Caco-2 (cell line): ENCODE measurements at regions not wholly inside any gene's neighbourhood (a gene's known extent, or its start where the extent isn't known, plus 50 kb on each side); places are given as distances from the start of the nearest gene placed in this dataset.

Source experiments
- BruUV-seq: library from RNA; stranded (reverse); fragments of 400-500 nt; replicated peaks from 2 replicates; lab custom pipeline; 2021; lab: Mats Ljungman, UMichigan
- CTCF ChIA-PET: fragments of 300-600 bp; sonication (Branson Sonifier 250); formaldehyde crosslinking; loops from one replicate; lab custom pipeline; 2022; ENCODE audit warnings: antibody characterized with exemption; lab: Charles Lee
- POLR2A ChIA-PET: fragments of 300-600 bp; sonication (Branson Sonifier 250); formaldehyde crosslinking; loops from one replicate; lab custom pipeline; 2022; ENCODE audit warnings: antibody characterized with exemption; lab: Charles Lee
- DNase-seq, 2 experiments: peaks; one replicate each; pipeline versions ENCODE4 v3.0.0 to v3.0.0-alpha.2; 2020 to 2022
- H3K27me3 ChIP-seq: replicated peaks from 2 replicates; pipeline ENCODE4 v1.6.0; 2011; ENCODE audit warnings: low read length; ENCODE audit not compliant: control insufficient read depth, insufficient read depth
- H3K36me3 ChIP-seq: 2 replicates; pipeline ENCODE4 v1.5.1; 2011; ENCODE audit warnings: low read length; ENCODE audit not compliant: control insufficient read depth, insufficient read depth
- H3K4me1 ChIP-seq: fragments of 250-450 bp; sonication (Bioruptor Pico); 2 replicates; pipeline ENCODE4 v1.5.1; 2020; ENCODE audit warnings: mild to moderate bottlenecking
- H3K4me3 ChIP-seq: 2 replicates; pipeline ENCODE4 v1.5.1; 2011; ENCODE audit warnings: low read depth, mild to moderate bottlenecking, control low read depth, low read length
- H3K9me3 ChIP-seq: fragments of 250-450 bp; sonication (Bioruptor Pico); 2 replicates; pipeline ENCODE4 v1.5.1; 2020; ENCODE audit warnings: mild to moderate bottlenecking, moderate library complexity
- H3K27ac Mint-ChIP-seq: one replicate; pipeline ENCODE4 v1.8.0; 2022; ENCODE audit warnings: mixed read lengths; ENCODE audit not compliant: unreplicated experiment
- H3K27me3 Mint-ChIP-seq: one replicate; pipeline ENCODE4 v1.8.0; 2022; ENCODE audit warnings: mixed read lengths; ENCODE audit not compliant: insufficient read depth, unreplicated experiment
- H3K36me3 Mint-ChIP-seq: one replicate; pipeline ENCODE4 v1.8.0; 2022; ENCODE audit warnings: mild to moderate bottlenecking, mixed read lengths; ENCODE audit not compliant: insufficient read depth, unreplicated experiment
- H3K4me1 Mint-ChIP-seq: one replicate; pipeline ENCODE4 v1.8.0; 2022; ENCODE audit warnings: low read depth, mixed read lengths; ENCODE audit not compliant: unreplicated experiment
- H3K4me3 Mint-ChIP-seq: one replicate; pipeline ENCODE4 v1.8.0; 2022; ENCODE audit warnings: mild to moderate bottlenecking, moderate library complexity, mixed read lengths; ENCODE audit not compliant: unreplicated experiment
- H3K9me3 Mint-ChIP-seq: one replicate; pipeline ENCODE4 v1.8.0; 2022; ENCODE audit warnings: mixed read lengths; ENCODE audit not compliant: unreplicated experiment
- intact Hi-C: fragments of 100-400 bp; cut with micrococcal nuclease; formaldehyde crosslinking; loops from one replicate; pipeline ENCODE4 v1.10.0; 2022; ENCODE audit not compliant: unreplicated experiment
- TF ChIP-seq, protein P1 (sequence below), 2 experiments: fragments of 200-600 bp in 1 of 2; IDR thresholded peaks; 1 replicate in 1 of 2; 2 replicates in 1 of 2; pipeline versions ENCODE4 v1.5.1 to v1.8.0; 2011 to 2022; ENCODE audit warnings: antibody characterized with exemption in 1 of 2, control low read depth in 1 of 2, inconsistent platforms in 1 of 2, low read depth in 1 of 2, low read length in 1 of 2, mild to moderate bottlenecking in 1 of 2, moderate library complexity in 1 of 2; ENCODE audit not compliant: insufficient read depth in 1 of 2, severe bottlenecking in 1 of 2, unreplicated experiment in 1 of 2

DNA sequence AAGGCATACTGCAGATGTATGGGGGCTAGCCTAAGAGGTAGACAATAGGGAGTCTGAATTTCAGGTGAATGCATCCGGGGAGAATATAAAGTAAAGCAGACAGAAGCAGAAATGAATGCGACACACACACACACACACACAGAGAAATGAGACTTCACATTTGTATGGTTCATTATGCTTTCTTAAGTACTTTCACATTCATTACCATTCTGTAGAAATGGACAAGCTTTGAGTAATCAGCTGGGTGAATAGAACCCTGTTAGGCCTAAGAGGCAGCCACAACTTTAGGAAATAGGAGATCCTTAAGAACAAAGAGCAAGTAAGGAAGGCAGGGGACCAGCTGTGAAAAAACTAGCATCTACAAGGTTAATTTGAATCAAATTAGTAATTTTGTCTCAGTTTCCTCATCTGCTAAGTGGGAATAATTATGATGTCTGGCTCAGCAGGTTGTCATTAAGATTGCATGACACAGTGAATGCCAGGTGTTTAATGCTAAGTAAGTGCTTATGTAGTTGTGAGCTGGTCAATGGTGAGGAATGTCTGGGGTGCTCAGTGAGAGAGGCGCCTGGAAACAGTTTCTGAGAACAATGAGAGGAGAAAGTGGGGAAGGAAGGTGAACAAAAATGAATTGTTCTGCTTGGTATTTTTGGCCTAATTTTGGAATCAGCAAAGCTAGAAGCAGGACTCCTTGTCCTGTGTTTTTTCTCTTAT lies 265.8 kb upstream of the CLINT1 start:
- BruUV-seq, result no TSS peak
- no peaks in the 10 kb centered on the region for H3K4me1 ChIP-seq
- H3K27me3 ChIP-seq, result no peaks in the 10 kb centered on the region
- no peak overlapping the region for H3K4me3 ChIP-seq
- ChIA-PET POLR2A (no interaction called here), CTCF (no interaction called here)
- H3K27ac Mint-ChIP-seq, result no peak overlapping the region
- TF ChIP-seq, protein P1, sequence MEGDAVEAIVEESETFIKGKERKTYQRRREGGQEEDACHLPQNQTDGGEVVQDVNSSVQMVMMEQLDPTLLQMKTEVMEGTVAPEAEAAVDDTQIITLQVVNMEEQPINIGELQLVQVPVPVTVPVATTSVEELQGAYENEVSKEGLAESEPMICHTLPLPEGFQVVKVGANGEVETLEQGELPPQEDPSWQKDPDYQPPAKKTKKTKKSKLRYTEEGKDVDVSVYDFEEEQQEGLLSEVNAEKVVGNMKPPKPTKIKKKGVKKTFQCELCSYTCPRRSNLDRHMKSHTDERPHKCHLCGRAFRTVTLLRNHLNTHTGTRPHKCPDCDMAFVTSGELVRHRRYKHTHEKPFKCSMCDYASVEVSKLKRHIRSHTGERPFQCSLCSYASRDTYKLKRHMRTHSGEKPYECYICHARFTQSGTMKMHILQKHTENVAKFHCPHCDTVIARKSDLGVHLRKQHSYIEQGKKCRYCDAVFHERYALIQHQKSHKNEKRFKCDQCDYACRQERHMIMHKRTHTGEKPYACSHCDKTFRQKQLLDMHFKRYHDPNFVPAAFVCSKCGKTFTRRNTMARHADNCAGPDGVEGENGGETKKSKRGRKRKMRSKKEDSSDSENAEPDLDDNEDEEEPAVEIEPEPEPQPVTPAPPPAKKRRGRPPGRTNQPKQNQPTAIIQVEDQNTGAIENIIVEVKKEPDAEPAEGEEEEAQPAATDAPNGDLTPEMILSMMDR (IDR thresholded peaks at IDR 0.05; ENCODE audit: insufficient read depth in 1 of 2, low read depth in 1 of 2, low read length in 1 of 2, severe bottlenecking in 1 of 2, unreplicated experiment in 1 of 2), result no peak
- intact Hi-C loops, result no loop called here
- peaks cover 31% of the 10 kb centered on the region for H3K27me3 Mint-ChIP-seq
- no peaks in the 10 kb centered on the region for H3K36me3 ChIP-seq
- H3K4me3 Mint-ChIP-seq, result no peak overlapping the region
- DNase-seq, result no peak
- H3K4me1 Mint-ChIP-seq, result no peaks in the 10 kb centered on the region
- no peaks in the 10 kb centered on the region; the same call in 1 of the 2 replicates for H3K9me3 ChIP-seq
- H3K9me3 Mint-ChIP-seq, result no peaks in the 10 kb centered on the region
- no peaks in the 10 kb centered on the region for H3K36me3 Mint-ChIP-seq

DNA sequence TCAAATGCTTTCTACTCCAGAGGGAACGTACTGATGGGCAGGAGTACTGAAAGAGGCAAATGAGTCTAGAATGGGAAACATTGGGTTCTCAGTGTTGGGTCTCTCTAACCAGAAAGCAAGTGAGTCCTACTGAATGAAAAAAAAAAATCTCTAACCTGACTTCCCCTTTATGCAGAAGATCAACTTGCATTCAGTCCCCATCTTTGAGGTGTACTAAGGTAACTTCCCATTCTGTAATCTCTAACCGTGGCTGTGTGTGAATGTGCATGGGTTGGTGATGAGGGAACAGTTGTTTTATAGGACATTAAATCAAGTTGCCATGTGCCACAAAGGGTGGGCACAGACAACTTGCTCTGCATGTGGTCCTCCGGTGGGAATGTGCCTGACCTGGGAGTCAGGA lies 264.6 kb upstream of the CLINT1 start:
- H3K4me1 ChIP-seq, result no peaks in the 10 kb centered on the region
- no peak overlapping the region for H3K4me3 ChIP-seq
- Mint-ChIP-seq H3K36me3 (no peaks in the 10 kb centered on the region), H3K4me1 (no peaks in the 10 kb centered on the region), H3K4me3 (no peak overlapping the region), H3K9me3 (no peaks in the 10 kb centered on the region), H3K27me3 (peaks cover 29% of the 10 kb centered on the region), H3K27ac (no peak overlapping the region)
- no TSS peak for BruUV-seq
- no peaks in the 10 kb centered on the region for H3K36me3 ChIP-seq
- TF ChIP-seq, protein P1 (IDR thresholded peaks at IDR 0.05; ENCODE audit: insufficient read depth in 1 of 2, low read depth in 1 of 2, low read length in 1 of 2, severe bottlenecking in 1 of 2, unreplicated experiment in 1 of 2), result no peak
- CTCF ChIA-PET, result no interaction called here
- POLR2A ChIA-PET, result no interaction called here
- DNase-seq, result no peak
- no peaks in the 10 kb centered on the region; the same call in 1 of the 2 replicates for H3K9me3 ChIP-seq
- intact Hi-C loops, result no loop called here
- H3K27me3 ChIP-seq, result no peaks in the 10 kb centered on the region

DNA sequence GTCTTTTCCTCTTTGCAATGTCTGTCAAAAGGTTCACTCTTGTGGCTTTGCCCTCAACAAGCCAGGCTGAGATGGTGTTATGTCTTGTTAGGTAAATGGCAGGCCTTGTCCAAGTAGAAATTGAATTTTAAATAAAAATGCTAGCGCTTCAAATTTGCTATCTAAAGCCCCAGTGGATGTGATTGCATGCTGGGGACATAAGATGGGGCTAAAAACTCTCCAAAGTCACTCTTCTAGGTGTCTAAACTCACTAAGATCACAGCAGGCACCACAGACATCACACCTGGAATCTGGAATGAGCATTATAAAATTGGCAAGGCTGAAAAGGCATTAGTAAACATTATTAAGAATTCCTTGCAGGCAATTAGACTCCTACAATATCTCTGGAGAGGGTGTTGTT lies 262.7 kb upstream of the CLINT1 start:
- Histone ChIP-seq H3K4me3 (no peak overlapping the region), H3K4me1 (no peaks in the 10 kb centered on the region), H3K36me3 (no peaks in the 10 kb centered on the region), H3K27me3 (no peaks in the 10 kb centered on the region), H3K9me3 (no peaks in the 10 kb centered on the region; the same call in 1 of the 2 replicates)
- intact Hi-C loops, result no loop called here
- Mint-ChIP-seq H3K4me3 (no peak overlapping the region), H3K27ac (no peak overlapping the region), H3K9me3 (no peaks in the 10 kb centered on the region), H3K4me1 (no peaks in the 10 kb centered on the region), H3K27me3 (peaks cover 30% of the 10 kb centered on the region), H3K36me3 (no peaks in the 10 kb centered on the region)
- no peak for DNase-seq
- BruUV-seq, result no TSS peak
- POLR2A ChIA-PET, result no interaction called here
- TF ChIP-seq, protein P1 (IDR thresholded peaks at IDR 0.05; ENCODE audit: insufficient read depth in 1 of 2, low read depth in 1 of 2, low read length in 1 of 2, severe bottlenecking in 1 of 2, unreplicated experiment in 1 of 2), result no peak
- CTCF ChIA-PET, result no interaction called here
